ENCODE measurements at regions not wholly inside any gene's neighbourhood (a gene's known extent, or its start where the extent isn't known, plus 50 kb on each side); places are given as distances from the start of the nearest gene placed in this dataset.

DNA sequence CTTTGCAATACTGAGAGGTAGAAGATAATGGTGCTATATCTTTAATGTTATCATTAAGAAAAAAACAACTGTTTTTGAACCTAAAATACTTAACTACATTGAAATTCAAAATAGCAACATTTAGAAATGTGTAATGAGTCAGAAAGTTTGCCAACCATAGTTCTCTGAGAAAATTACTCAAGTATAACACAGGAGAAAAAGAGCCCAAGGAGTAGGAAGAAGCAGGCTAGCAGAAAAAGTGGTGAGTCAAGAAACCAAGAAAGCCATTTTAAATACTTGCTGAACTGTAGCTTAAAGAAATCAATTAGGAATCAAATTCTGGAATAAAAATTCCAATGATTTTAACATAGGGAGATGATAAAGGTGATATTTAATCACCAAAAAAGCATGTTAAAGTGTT is 181.0 kb upstream of the RSPO3 start:
- Histone ChIP-seq H3K36me3 (no peaks in the 10 kb centered on the region), H3K27ac (no peak overlapping the region), H3K4me3 (no peak overlapping the region), H3K9me3 (ENCODE audit: low read depth) (no peaks in the 10 kb centered on the region), H3K4me1 (ENCODE audit: low read depth) (no peaks in the 10 kb centered on the region), H3K27me3 (no peaks in the 10 kb centered on the region)
- no peak for DNase-seq (ENCODE audit: low read depth in 1 of 2, low spot score in 1 of 2)
- TF ChIP-seq, protein P1, sequence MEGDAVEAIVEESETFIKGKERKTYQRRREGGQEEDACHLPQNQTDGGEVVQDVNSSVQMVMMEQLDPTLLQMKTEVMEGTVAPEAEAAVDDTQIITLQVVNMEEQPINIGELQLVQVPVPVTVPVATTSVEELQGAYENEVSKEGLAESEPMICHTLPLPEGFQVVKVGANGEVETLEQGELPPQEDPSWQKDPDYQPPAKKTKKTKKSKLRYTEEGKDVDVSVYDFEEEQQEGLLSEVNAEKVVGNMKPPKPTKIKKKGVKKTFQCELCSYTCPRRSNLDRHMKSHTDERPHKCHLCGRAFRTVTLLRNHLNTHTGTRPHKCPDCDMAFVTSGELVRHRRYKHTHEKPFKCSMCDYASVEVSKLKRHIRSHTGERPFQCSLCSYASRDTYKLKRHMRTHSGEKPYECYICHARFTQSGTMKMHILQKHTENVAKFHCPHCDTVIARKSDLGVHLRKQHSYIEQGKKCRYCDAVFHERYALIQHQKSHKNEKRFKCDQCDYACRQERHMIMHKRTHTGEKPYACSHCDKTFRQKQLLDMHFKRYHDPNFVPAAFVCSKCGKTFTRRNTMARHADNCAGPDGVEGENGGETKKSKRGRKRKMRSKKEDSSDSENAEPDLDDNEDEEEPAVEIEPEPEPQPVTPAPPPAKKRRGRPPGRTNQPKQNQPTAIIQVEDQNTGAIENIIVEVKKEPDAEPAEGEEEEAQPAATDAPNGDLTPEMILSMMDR (IDR thresholded peaks at IDR 0.05; ENCODE audit: low read depth, low read length): no peak

DNA sequence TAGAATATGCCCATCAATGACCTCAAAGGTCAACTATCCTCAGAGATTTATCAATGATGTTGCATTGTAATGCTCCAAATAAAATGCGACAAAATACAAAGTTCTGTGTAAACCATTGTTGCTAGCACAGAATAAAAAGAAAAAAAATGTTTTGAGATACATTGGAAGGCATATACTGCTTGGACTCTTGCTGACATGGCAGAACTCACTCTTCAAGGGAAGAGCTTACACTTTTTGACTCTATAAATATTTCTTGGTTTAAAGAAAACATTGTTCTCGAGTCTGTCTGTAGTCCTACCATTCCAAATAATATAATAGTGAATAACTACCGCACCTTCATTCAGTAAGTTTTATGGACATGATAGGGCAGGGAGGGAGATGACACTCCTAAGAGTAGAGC is 178.7 kb upstream of the RSPO3 start:
- Histone ChIP-seq H3K4me1 (ENCODE audit: low read depth) (no peaks in the 10 kb centered on the region), H3K9me3 (ENCODE audit: low read depth) (no peaks in the 10 kb centered on the region), H3K4me3 (no peak overlapping the region), H3K36me3 (no peaks in the 10 kb centered on the region), H3K27ac (no peak overlapping the region), H3K27me3 (no peaks in the 10 kb centered on the region)
- TF ChIP-seq, protein P1 (IDR thresholded peaks at IDR 0.05; ENCODE audit: low read depth, low read length): no peak
- no peak for DNase-seq (ENCODE audit: low read depth in 1 of 2, low spot score in 1 of 2)

DNA sequence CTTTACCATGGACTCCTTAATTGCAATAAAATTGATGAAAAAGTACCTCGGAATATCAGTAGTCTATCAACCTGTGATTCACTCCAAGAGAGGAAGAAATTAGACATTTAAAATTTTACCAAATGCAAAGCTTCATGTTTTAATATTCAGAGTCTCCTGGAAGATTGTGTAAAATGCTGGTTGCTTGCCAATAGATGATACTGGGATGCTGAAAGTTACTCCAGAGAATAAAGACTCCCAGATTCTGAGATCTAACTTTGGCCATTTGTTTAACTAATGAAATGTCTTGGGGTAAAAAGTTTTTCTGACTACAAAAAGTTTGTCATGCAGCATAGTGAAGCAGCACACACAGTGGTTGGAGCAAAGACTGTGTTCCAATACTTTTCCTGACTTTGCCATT is 176.7 kb upstream of the RSPO3 start:
- Histone ChIP-seq H3K27me3 (no peaks in the 10 kb centered on the region), H3K4me1 (ENCODE audit: low read depth) (no peaks in the 10 kb centered on the region), H3K36me3 (no peaks in the 10 kb centered on the region), H3K27ac (no peak overlapping the region), H3K9me3 (ENCODE audit: low read depth) (no peaks in the 10 kb centered on the region), H3K4me3 (no peak overlapping the region)
- TF ChIP-seq, protein P1 (IDR thresholded peaks at IDR 0.05; ENCODE audit: low read depth, low read length): no peak
- no peak for DNase-seq (ENCODE audit: low read depth in 1 of 2, low spot score in 1 of 2)

DNA sequence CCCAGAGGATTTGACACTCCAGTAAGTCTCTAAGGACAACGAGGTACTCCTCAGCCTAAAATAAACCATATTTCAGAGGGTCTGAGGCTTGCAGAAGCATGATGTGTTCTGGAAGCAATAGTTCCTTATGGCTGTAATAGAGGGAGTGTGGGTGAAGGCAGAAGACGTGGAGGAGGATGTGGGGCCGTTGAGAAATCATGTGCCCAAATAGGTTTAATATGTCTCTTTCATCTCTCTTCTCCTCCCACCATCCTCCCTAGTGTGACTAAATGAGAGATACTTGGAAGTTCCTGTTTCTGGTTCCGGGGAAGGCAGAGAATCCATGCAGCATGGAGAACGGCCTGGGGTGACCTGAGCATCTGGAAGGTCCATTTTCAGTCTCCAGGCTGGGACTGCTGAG is 174.0 kb upstream of the RSPO3 start:
- H3K36me3 ChIP-seq: no peaks in the 10 kb centered on the region
- DNase-seq (ENCODE audit: low read depth in 1 of 2, low spot score in 1 of 2): no peak
- no peak overlapping the region for H3K27ac ChIP-seq
- H3K4me1 ChIP-seq (ENCODE audit: low read depth): no peaks in the 10 kb centered on the region
- no peak overlapping the region for H3K4me3 ChIP-seq
- TF ChIP-seq, protein P1 (IDR thresholded peaks at IDR 0.05; ENCODE audit: low read depth, low read length): no peak
- no peaks in the 10 kb centered on the region for H3K27me3 ChIP-seq
- H3K9me3 ChIP-seq (ENCODE audit: low read depth): no peaks in the 10 kb centered on the region

DNA sequence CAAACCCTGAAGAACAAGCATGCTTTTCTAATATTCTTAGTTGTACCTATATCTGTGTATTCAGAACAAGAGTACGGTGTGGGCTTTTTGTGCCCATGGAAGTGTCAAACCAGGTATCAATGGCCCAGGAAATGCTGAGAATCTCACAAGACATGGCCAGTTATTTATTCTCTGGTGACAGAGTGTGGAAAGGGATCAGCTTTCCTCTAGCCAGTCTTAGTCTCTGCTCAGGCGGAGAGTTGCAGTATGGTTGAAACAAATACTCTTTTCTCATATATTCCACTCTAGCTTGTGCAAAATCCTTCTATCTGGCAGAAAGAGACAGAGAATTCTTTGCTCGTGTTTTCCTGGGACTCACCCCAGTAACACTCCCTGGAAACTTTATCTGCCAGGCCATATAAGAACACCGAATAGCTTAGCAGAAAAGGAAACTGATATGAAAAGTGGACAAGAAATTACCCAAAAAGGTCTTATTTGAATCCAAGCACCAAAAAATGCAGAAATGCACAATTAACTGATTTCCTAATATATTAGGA is 173.3 kb upstream of the RSPO3 start:
- H3K4me1 ChIP-seq (ENCODE audit: low read depth): no peaks in the 10 kb centered on the region
- no peaks in the 10 kb centered on the region for H3K36me3 ChIP-seq
- no peaks in the 10 kb centered on the region for H3K27me3 ChIP-seq
- no peaks in the 10 kb centered on the region for H3K9me3 ChIP-seq (ENCODE audit: low read depth)
- H3K27ac ChIP-seq: no peak overlapping the region
- no peak overlapping the region for H3K4me3 ChIP-seq
- TF ChIP-seq, protein P1 (IDR thresholded peaks at IDR 0.05; ENCODE audit: low read depth, low read length): no peak
- DNase-seq (ENCODE audit: low read depth in 1 of 2, low spot score in 1 of 2): no peak

Measured in cardiac muscle cell (in vitro differentiated cells and primary cell).